ENCODE measurements at regions not wholly inside any gene's neighbourhood (a gene's known extent, or its start where the extent isn't known, plus 50 kb on each side); places are given as distances from the start of the nearest gene placed in this dataset.

GRCh38 chr14:44035707-44036106, 471.4 kb downstream of the FSCB start:
- no peak for TF ChIP-seq MAX (IDR thresholded peaks at IDR 0.05; ENCODE audit: insufficient read depth, insufficient read length)
- TF ChIP-seq, protein P1, sequence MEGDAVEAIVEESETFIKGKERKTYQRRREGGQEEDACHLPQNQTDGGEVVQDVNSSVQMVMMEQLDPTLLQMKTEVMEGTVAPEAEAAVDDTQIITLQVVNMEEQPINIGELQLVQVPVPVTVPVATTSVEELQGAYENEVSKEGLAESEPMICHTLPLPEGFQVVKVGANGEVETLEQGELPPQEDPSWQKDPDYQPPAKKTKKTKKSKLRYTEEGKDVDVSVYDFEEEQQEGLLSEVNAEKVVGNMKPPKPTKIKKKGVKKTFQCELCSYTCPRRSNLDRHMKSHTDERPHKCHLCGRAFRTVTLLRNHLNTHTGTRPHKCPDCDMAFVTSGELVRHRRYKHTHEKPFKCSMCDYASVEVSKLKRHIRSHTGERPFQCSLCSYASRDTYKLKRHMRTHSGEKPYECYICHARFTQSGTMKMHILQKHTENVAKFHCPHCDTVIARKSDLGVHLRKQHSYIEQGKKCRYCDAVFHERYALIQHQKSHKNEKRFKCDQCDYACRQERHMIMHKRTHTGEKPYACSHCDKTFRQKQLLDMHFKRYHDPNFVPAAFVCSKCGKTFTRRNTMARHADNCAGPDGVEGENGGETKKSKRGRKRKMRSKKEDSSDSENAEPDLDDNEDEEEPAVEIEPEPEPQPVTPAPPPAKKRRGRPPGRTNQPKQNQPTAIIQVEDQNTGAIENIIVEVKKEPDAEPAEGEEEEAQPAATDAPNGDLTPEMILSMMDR (IDR thresholded peaks at IDR 0.05; ENCODE audit: extremely low read depth in 1 of 2, insufficient read depth in 1 of 2, low read depth in 1 of 2, low read length in 2 of 2): no peak
- no peak for TF ChIP-seq EZH2 (IDR thresholded peaks at IDR 0.05; ENCODE audit: borderline replicate concordance, low read depth, low read length, severe bottlenecking)
- Histone ChIP-seq H3K9me3 (replicated peaks; ENCODE audit: control insufficient read depth, insufficient read depth, low read length) (peaks cover 2% of the 10 kb centered on the region), H3K9ac (replicated peaks; ENCODE audit: extremely low read depth, insufficient read depth, low read length) (no peak overlapping the region), H3K27ac (ENCODE audit: insufficient read depth, low read depth, low read length) (no peak overlapping the region), H3K4me2 (ENCODE audit: insufficient read depth, low read length) (no peak overlapping the region), H4K20me1 (replicated peaks; ENCODE audit: control insufficient read depth, extremely low read depth, insufficient read depth, low read length) (no peaks in the 10 kb centered on the region), H3K36me3 (ENCODE audit: control insufficient read depth in 2 of 2, extremely low read depth in 1 of 2, insufficient read depth in 2 of 2, low read length in 2 of 2) (no peaks in the 10 kb centered on the region), H2AFZ (ENCODE audit: low read depth, low read length) (no peak overlapping the region), H3K4me1 (ENCODE audit: control insufficient read depth, extremely low read depth, insufficient read depth, low read length) (no peaks in the 10 kb centered on the region), H3K9me1 (replicated peaks; ENCODE audit: control insufficient read depth, extremely low read depth, insufficient read depth, low read length) (no peaks in the 10 kb centered on the region), H3K4me3 (replicated peaks in 1 of 3; ENCODE audit: insufficient read depth in 1 of 3, low read depth in 1 of 3, low read length in 3 of 3) (no peak overlapping the region), H3K79me2 (ENCODE audit: control insufficient read depth, insufficient read depth, low read length) (no peaks in the 10 kb centered on the region), H3K27me3 (ENCODE audit: control insufficient read depth in 2 of 2, insufficient read depth in 2 of 2, low read length in 2 of 2) (no peaks in the 10 kb centered on the region)
- POLR2A ChIA-PET: no interaction called here
- FAIRE-seq (no peak), DNase-seq (ENCODE audit: low read depth, low spot score) (no peak)
- no TSS peak for BruUV-seq (replicated peaks)
- dilution Hi-C loops (cut with MboI; ENCODE audit: extremely low pct_ligation_motif_present, low sequenced_read_pairs): no loop called here
- intact Hi-C loops (cut with micrococcal nuclease): no loop called here
- CTCF ChIA-PET: no interaction called here

- Histone ChIP-seq H3K9me3 (replicated peaks; ENCODE audit: control insufficient read depth, insufficient read depth, low read length) (no peaks in the 10 kb centered on the region), H3K9ac (replicated peaks; ENCODE audit: extremely low read depth, insufficient read depth, low read length) (no peak overlapping the region), H3K4me1 (ENCODE audit: control insufficient read depth, extremely low read depth, insufficient read depth, low read length) (no peaks in the 10 kb centered on the region), H4K20me1 (replicated peaks; ENCODE audit: control insufficient read depth, extremely low read depth, insufficient read depth, low read length) (no peaks in the 10 kb centered on the region), H3K4me2 (ENCODE audit: insufficient read depth, low read length) (no peak overlapping the region), H3K79me2 (ENCODE audit: control insufficient read depth, insufficient read depth, low read length) (no peaks in the 10 kb centered on the region), H3K9me1 (replicated peaks; ENCODE audit: control insufficient read depth, extremely low read depth, insufficient read depth, low read length) (no peaks in the 10 kb centered on the region), H3K4me3 (replicated peaks in 1 of 3; ENCODE audit: insufficient read depth in 1 of 3, low read depth in 1 of 3, low read length in 3 of 3) (no peak overlapping the region), H3K27ac (ENCODE audit: insufficient read depth, low read depth, low read length) (no peak overlapping the region), H2AFZ (ENCODE audit: low read depth, low read length) (no peak overlapping the region), H3K36me3 (ENCODE audit: control insufficient read depth in 2 of 2, extremely low read depth in 1 of 2, insufficient read depth in 2 of 2, low read length in 2 of 2) (no peaks in the 10 kb centered on the region), H3K27me3 (ENCODE audit: control insufficient read depth in 2 of 2, insufficient read depth in 2 of 2, low read length in 2 of 2) (no peaks in the 10 kb centered on the region)
- TF ChIP-seq POLR2A (IDR thresholded peaks at IDR 0.05; ENCODE audit: low read depth, low read length): no peak
- no peak for TF ChIP-seq GATA2 (IDR thresholded peaks at IDR 0.05; ENCODE audit: insufficient read depth, insufficient read length, low read depth, low read length)
- TF ChIP-seq, protein P1 (IDR thresholded peaks at IDR 0.05; ENCODE audit: extremely low read depth in 1 of 2, insufficient read depth in 1 of 2, low read depth in 1 of 2, low read length in 2 of 2): no peak
- TF ChIP-seq JUN (IDR thresholded peaks at IDR 0.05; ENCODE audit: borderline replicate concordance, insufficient read depth, insufficient read length, low read depth): no peak
- TF ChIP-seq POLR2AphosphoS5 (IDR thresholded peaks at IDR 0.05; ENCODE audit: insufficient read depth, low read depth, low read length): no peak
- no peak for TF ChIP-seq MAX (IDR thresholded peaks at IDR 0.05; ENCODE audit: insufficient read depth, insufficient read length)
- TF ChIP-seq MYC (IDR thresholded peaks at IDR 0.05; ENCODE audit: low read depth, low read length): no peak
- TF ChIP-seq FOS (IDR thresholded peaks at IDR 0.05; ENCODE audit: borderline replicate concordance, insufficient read depth, low read length): no peak
- no peak for TF ChIP-seq EZH2 (IDR thresholded peaks at IDR 0.05; ENCODE audit: borderline replicate concordance, low read depth, low read length, severe bottlenecking)
- dilution Hi-C loops (cut with MboI; ENCODE audit: extremely low pct_ligation_motif_present, low sequenced_read_pairs): no loop called here
- BruUV-seq (replicated peaks): no TSS peak
- DNase-seq (ENCODE audit: low read depth, low spot score) (no peak), FAIRE-seq (no peak)
- POLR2A ChIA-PET: no interaction called here
- CTCF ChIA-PET: interaction anchor here (0.6 kb wide), 1 partner anchor 934 kb away, joined by 5 read pairs; no protein-coding TSS in a partner anchor
- intact Hi-C loops (cut with micrococcal nuclease): no loop called here
Observed at GRCh38 chr14:44030831-44031383, 476.2 kb downstream of the FSCB start.

Data from endothelial cell of umbilical vein (primary cell).